Erythroblast (primary cell): ENCODE measurements at regions not wholly inside any gene's neighbourhood (a gene's known extent, or its start where the extent isn't known, plus 50 kb on each side); places are given as distances from the start of the nearest gene placed in this dataset.

Source experiments
- GATA1 ChIP-seq: IDR thresholded peaks from 2 replicates; pipeline ENCODE4 v1.6.1; 2011; ENCODE audit warnings: low read depth, mild to moderate bottlenecking, control low read depth, low read length, moderate library complexity
- POLR2A ChIP-seq: IDR thresholded peaks from 2 replicates; pipeline ENCODE4 v1.6.1; 2011; ENCODE audit warnings: mild to moderate bottlenecking, low read length

DNA sequence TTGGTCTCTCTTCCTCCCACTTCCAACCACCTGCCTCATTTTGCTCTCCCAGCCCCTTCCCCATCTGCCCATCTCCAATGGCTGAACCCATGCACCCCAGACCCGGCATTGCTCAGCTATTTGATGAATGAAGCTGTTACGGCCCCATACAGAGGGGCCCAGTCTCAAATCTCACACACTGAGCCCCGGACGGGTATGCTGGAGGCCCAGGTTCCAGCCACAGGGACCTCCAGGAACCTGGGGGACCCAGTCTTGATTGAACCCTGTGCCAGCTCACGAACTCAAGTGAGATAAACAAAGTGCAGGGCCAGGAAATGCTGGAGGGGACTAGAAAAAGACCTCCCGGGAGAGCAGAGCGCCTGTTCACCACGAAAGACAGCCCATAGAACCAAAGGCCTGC, 63.4 kb upstream of the TEX51 start:
- TF ChIP-seq POLR2A = no peak
- no peak for TF ChIP-seq GATA1
